ENCODE measurements at regions not wholly inside any gene's neighbourhood (a gene's known extent, or its start where the extent isn't known, plus 50 kb on each side); places are given as distances from the start of the nearest gene placed in this dataset.

DNA sequence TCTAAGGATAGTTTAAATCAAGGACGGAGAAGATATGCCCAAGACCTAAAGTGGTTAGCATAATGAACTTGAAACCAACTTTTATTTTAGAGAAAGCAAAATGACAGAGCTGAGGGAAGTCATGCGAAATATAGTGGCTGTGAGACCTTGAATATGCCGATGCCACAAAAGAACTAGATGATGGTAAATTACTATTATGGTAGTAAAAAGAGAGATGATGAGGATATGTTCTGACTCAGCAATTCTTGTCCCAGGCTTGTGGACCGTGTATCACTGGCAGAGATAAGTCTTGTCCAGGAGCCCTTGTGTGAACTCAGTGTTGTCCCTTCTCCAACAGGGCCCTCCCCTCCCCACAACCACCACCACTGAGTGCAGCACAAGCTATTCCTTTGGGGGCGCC, 1605.6 kb upstream of the TENM3 start:
- no peak overlapping the region for H3K4me3 Mint-ChIP-seq
- DNase-seq, result no peak
- H3K9me3 Mint-ChIP-seq, result peaks cover 0 to 22% (median 4%) of the 10 kb centered on the region in 6 donors
- H3K27me3 Mint-ChIP-seq (ENCODE audit: low read depth in 3 of 3), result peaks cover 0 to 6% (median 0%) of the 10 kb centered on the region in 3 donors
- no peaks in the 10 kb centered on the region for H3K36me3 Mint-ChIP-seq
- H3K4me1 Mint-ChIP-seq, result no peaks in the 10 kb centered on the region
- no peak overlapping the region for H3K27ac Mint-ChIP-seq

- H3K27me3 Mint-ChIP-seq (ENCODE audit: low read depth in 3 of 3), result no peaks in the 10 kb centered on the region
- no peaks in the 10 kb centered on the region for H3K36me3 Mint-ChIP-seq
- no peak overlapping the region for H3K4me3 Mint-ChIP-seq
- no peak overlapping the region for H3K27ac Mint-ChIP-seq
- DNase-seq, result no peak
- peaks cover 0 to 15% (median 3%) of the 10 kb centered on the region in 6 donors for H3K9me3 Mint-ChIP-seq
- no peaks in the 10 kb centered on the region for H3K4me1 Mint-ChIP-seq
Measured at GRCh38 chr4:180640193-180640592, 1603.0 kb upstream of the TENM3 start.

DNA sequence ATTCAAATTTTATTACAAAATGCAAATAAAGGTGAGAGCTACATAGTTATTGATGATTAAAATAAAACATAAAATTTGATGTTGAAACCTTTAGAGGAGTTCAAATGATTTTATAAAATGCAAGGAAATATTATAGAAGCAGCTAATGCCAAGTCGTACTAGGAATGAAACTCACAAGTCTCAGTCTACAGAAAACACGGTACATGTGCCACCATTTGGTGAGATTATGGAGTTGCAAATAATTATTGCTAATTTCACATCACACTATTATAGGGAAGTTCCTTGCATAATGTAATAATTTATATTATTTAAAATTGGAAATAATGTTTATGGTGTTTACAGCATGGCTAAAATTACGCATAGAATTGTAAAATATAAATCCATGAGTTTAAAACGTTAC, 1601.7 kb upstream of the TENM3 start:
- H3K4me3 Mint-ChIP-seq, result no peak overlapping the region
- H3K9me3 Mint-ChIP-seq, result peaks cover 0 to 15% (median 4%) of the 10 kb centered on the region in 6 donors
- H3K27ac Mint-ChIP-seq, result no peak overlapping the region
- H3K36me3 Mint-ChIP-seq, result no peaks in the 10 kb centered on the region
- H3K27me3 Mint-ChIP-seq (ENCODE audit: low read depth in 3 of 3), result no peaks in the 10 kb centered on the region
- H3K4me1 Mint-ChIP-seq, result no peaks in the 10 kb centered on the region
- no peak for DNase-seq

DNA sequence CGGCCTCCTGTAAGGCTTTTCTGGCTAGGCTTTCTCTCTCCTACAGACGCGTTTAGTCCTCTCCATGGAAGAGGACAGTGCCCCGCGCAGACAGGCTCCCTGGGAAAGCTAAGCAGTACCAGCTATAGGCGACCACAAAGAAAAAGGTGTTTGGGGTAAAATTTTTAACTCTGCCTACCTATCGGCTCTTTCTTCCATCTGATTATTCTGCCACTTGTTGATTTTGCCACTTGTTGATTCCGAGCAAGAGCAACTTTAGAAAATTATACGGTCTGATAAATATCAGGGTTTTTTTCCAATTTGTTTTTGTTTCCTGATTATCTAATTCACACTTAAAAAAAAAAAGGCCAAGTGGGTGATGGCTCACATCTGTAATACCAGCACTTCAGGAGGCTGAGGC, 1600.5 kb upstream of the TENM3 start:
- no peaks in the 10 kb centered on the region for H3K4me1 Mint-ChIP-seq
- DNase-seq, result no peak
- H3K27ac Mint-ChIP-seq, result no peak overlapping the region
- peaks cover 0 to 17% (median 4%) of the 10 kb centered on the region in 6 donors for H3K9me3 Mint-ChIP-seq
- no peaks in the 10 kb centered on the region for H3K27me3 Mint-ChIP-seq (ENCODE audit: low read depth in 3 of 3)
- no peaks in the 10 kb centered on the region for H3K36me3 Mint-ChIP-seq
- H3K4me3 Mint-ChIP-seq, result no peak overlapping the region

DNA sequence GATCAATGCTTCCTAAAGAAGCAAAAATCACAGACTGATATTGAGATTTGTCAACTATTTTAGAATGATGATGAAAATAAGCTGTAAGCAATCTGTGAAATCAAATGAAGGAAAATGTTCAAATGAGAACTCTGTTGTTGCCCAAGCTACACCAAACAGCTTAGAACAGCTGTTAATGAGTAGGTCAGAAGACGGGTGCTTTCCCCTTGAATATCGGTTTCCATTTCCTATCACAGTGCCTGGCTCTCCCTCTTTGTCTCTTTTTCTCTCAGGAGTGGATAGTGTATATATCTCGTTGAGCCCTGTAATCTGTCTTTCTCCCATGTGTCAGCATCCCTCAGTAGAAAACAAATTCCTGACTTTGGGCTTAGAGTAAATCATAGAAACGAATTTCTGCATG, 1592.9 kb upstream of the TENM3 start:
- Mint-ChIP-seq H3K4me1 (no peaks in the 10 kb centered on the region), H3K4me3 (no peak overlapping the region), H3K27ac (no peak overlapping the region), H3K27me3 (ENCODE audit: low read depth in 3 of 3) (no peaks in the 10 kb centered on the region), H3K36me3 (no peaks in the 10 kb centered on the region), H3K9me3 (peaks cover 0 to 18% (median 3%) of the 10 kb centered on the region in 6 donors)
- DNase-seq, result no peak

- Mint-ChIP-seq H3K36me3 (no peaks in the 10 kb centered on the region), H3K4me1 (no peaks in the 10 kb centered on the region), H3K27ac (no peak overlapping the region), H3K27me3 (ENCODE audit: low read depth in 3 of 3) (no peaks in the 10 kb centered on the region), H3K4me3 (no peak overlapping the region), H3K9me3 (peaks cover 0 to 9% (median 3%) of the 10 kb centered on the region in 6 donors)
- DNase-seq, result no peak
Measured at GRCh38 chr4:180652533-180652932, 1590.7 kb upstream of the TENM3 start.

GRCh38 chr4:180655886-180656285, 1587.3 kb upstream of the TENM3 start:
- H3K9me3 Mint-ChIP-seq, result peaks cover 0 to 20% (median 5%) of the 10 kb centered on the region in 6 donors
- no peak for DNase-seq
- no peaks in the 10 kb centered on the region for H3K36me3 Mint-ChIP-seq
- H3K4me3 Mint-ChIP-seq, result no peak overlapping the region
- no peaks in the 10 kb centered on the region for H3K27me3 Mint-ChIP-seq (ENCODE audit: low read depth in 3 of 3)
- no peaks in the 10 kb centered on the region for H3K4me1 Mint-ChIP-seq
- no peak overlapping the region for H3K27ac Mint-ChIP-seq

DNA sequence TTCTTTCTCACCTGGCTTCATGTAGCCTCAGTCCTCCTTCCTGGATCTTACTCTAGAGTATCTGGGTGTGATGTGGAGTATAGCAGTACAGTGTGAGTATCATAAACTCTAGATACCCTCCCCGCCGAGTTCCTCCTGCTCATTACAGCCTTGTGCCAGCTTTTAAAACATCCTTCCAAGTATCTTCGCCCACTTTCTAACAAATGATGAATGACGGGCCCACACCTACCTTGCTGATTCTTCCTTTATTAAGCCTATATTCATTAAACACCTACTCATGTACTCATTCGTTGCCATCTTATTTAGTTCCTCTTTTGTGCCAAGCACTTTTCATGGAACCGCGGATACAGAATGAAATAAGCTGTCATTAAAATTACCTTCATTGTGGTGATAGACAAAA, 1585.3 kb upstream of the TENM3 start:
- Mint-ChIP-seq H3K4me3 (no peak overlapping the region), H3K27me3 (ENCODE audit: low read depth in 3 of 3) (no peaks in the 10 kb centered on the region), H3K36me3 (no peaks in the 10 kb centered on the region), H3K27ac (no peak overlapping the region), H3K4me1 (no peaks in the 10 kb centered on the region), H3K9me3 (peaks cover 0 to 19% (median 4%) of the 10 kb centered on the region in 6 donors)
- DNase-seq, result no peak

DNA sequence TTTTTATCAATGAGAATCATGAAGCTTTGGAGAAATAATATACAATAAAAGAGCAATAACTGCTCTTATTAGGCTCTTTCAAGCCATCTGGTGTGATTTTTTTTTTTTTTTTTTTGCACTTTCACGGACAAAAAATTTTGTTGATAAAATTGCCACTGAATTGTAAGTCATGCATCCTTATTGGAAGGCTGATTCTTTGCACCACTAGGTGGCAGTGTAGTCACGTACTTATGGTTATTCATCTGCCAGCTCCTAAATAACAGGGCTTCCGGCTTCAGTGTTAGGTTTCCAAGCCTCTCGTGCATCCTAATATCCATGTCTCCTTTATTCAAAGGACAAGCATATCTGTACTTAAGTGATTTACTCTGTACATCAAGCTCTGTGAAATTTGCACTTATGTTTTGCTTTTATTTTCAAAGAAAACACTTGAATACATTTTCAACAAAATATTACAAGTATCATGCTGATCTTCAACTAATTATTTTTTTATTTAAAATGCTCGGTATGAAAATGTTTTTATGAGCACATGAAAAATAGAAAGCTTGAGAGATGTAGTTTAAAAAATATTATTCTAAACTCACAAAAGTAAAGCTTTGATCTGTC, 1578.3 kb upstream of the TENM3 start:
- Mint-ChIP-seq H3K27me3 (ENCODE audit: low read depth in 3 of 3) (peaks cover 0 to 2% (median under 1%) of the 10 kb centered on the region in 3 donors), H3K36me3 (no peaks in the 10 kb centered on the region), H3K4me3 (no peak overlapping the region), H3K9me3 (peaks cover 0 to 9% (median 0%) of the 10 kb centered on the region in 6 donors), H3K27ac (no peak overlapping the region), H3K4me1 (peaks cover 0 to 2% of the 10 kb centered on the region in 2 donors)
- peak; percentile 7 to 13 (median 9) for DNase-seq

- peaks cover 0 to 7% (median 0%) of the 10 kb centered on the region in 6 donors for H3K9me3 Mint-ChIP-seq
- H3K36me3 Mint-ChIP-seq, result no peaks in the 10 kb centered on the region
- no peak for DNase-seq
- no peak overlapping the region for H3K27ac Mint-ChIP-seq
- no peak overlapping the region for H3K4me3 Mint-ChIP-seq
- peaks cover 0 to 3% (median 2%) of the 10 kb centered on the region in 3 donors for H3K27me3 Mint-ChIP-seq (ENCODE audit: low read depth in 3 of 3)
- H3K4me1 Mint-ChIP-seq, result peaks cover 0 to 2% of the 10 kb centered on the region in 2 donors
Measured at GRCh38 chr4:180665481-180665880, 1577.7 kb upstream of the TENM3 start.

GRCh38 chr4:180665994-180666824, 1577.0 kb upstream of the TENM3 start:
- Mint-ChIP-seq H3K4me3 (no peak overlapping the region), H3K27me3 (ENCODE audit: low read depth in 3 of 3) (peaks cover 0 to 3% (median 2%) of the 10 kb centered on the region in 3 donors), H3K4me1 (peaks cover 0 to 2% of the 10 kb centered on the region in 2 donors), H3K9me3 (peaks cover 0 to 7% (median 0%) of the 10 kb centered on the region in 6 donors), H3K27ac (no peak overlapping the region), H3K36me3 (no peaks in the 10 kb centered on the region)
- peak in 2 of 3 donors; percentile 0 to 1 for DNase-seq

- no peaks in the 10 kb centered on the region for H3K36me3 Mint-ChIP-seq
- peaks cover 0 to 7% (median 0%) of the 10 kb centered on the region in 6 donors for H3K9me3 Mint-ChIP-seq
- no peak overlapping the region for H3K27ac Mint-ChIP-seq
- H3K4me3 Mint-ChIP-seq, result no peak overlapping the region
- no peak for DNase-seq
- H3K4me1 Mint-ChIP-seq, result peaks cover 0 to 2% of the 10 kb centered on the region in 2 donors
- peaks cover 0 to 3% (median under 1%) of the 10 kb centered on the region in 3 donors for H3K27me3 Mint-ChIP-seq (ENCODE audit: low read depth in 3 of 3)
Measured at GRCh38 chr4:180668732-180669131, 1574.5 kb upstream of the TENM3 start.

DNA sequence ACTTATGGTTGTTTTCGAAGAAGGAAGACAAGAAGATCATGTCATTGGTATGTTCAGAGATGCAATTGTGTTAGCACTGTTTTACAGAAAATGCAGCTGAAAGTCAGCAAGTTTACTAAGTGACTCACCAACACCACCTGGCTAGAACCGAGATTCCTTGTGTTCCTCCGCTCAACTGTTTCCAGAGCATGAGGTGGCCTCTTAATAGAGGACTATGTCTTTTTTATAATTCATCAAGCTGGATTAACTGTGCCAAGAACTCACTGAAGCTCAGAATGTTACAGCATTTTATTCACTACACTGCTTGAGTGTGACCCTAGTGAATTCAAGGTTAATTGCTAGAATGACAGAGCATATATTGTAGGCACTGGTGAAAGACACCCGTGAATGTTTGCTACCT, 1573.5 kb upstream of the TENM3 start:
- H3K27ac Mint-ChIP-seq, result no peak overlapping the region
- H3K9me3 Mint-ChIP-seq, result peaks cover 0 to 7% (median 0%) of the 10 kb centered on the region in 6 donors
- no peak for DNase-seq
- no peak overlapping the region for H3K4me3 Mint-ChIP-seq
- no peaks in the 10 kb centered on the region for H3K36me3 Mint-ChIP-seq
- peaks cover 0 to 3% (median 0%) of the 10 kb centered on the region in 3 donors for H3K27me3 Mint-ChIP-seq (ENCODE audit: low read depth in 3 of 3)
- H3K4me1 Mint-ChIP-seq, result peaks cover 0 to 2% of the 10 kb centered on the region in 2 donors

GRCh38 chr4:180674619-180675358, 1568.4 kb upstream of the TENM3 start:
- Mint-ChIP-seq H3K27me3 (ENCODE audit: low read depth in 3 of 3) (peaks cover 0 to 4% (median 0%) of the 10 kb centered on the region in 3 donors), H3K4me3 (no peak overlapping the region), H3K27ac (no peak overlapping the region), H3K9me3 (peaks cover 0 to 12% (median 1%) of the 10 kb centered on the region in 6 donors), H3K36me3 (no peaks in the 10 kb centered on the region), H3K4me1 (no peaks in the 10 kb centered on the region)
- no peak for DNase-seq

Measured in immature natural killer cell (primary cell).